HEK293 (cell line): ENCODE measurements at regions not wholly inside any gene's neighbourhood (a gene's known extent, or its start where the extent isn't known, plus 50 kb on each side); places are given as distances from the start of the nearest gene placed in this dataset.

Source experiments
- PATZ1 ChIP-seq: fragments of 450-650 bp; formaldehyde crosslinking; IDR thresholded peaks from 2 replicates; pipeline ENCODE4 v1.5.1; 2016; ENCODE audit warnings: missing biosample characterization, missing genetic modification characterization
- ZNF132 ChIP-seq: fragments of 450-650 bp; formaldehyde crosslinking; IDR thresholded peaks from 2 replicates; pipeline ENCODE4 v1.5.1; 2017; ENCODE audit warnings: missing biosample characterization, missing genetic modification characterization, borderline replicate concordance
- ZNF133 ChIP-seq: fragments of 450-650 bp; formaldehyde crosslinking; IDR thresholded peaks from 2 replicates; pipeline ENCODE4 v1.5.1; 2016; ENCODE audit warnings: missing biosample characterization, missing genetic modification characterization
- ZNF335 ChIP-seq: fragments of 450-650 bp; formaldehyde crosslinking; conservative IDR thresholded peaks from 2 replicates; pipeline ENCODE4 v1.5.1; 2016; ENCODE audit warnings: missing biosample characterization, missing genetic modification characterization
- TF ChIP-seq, protein P1 (sequence below): fragments of 450-650 bp; formaldehyde crosslinking; IDR thresholded peaks from 2 replicates; pipeline ENCODE4 v1.5.1; 2016; ENCODE audit warnings: missing biosample characterization, missing genetic modification characterization

GRCh38 chr7:131633342-131633843, 77.0 kb upstream of the PODXL start:
- TF ChIP-seq, protein P1, sequence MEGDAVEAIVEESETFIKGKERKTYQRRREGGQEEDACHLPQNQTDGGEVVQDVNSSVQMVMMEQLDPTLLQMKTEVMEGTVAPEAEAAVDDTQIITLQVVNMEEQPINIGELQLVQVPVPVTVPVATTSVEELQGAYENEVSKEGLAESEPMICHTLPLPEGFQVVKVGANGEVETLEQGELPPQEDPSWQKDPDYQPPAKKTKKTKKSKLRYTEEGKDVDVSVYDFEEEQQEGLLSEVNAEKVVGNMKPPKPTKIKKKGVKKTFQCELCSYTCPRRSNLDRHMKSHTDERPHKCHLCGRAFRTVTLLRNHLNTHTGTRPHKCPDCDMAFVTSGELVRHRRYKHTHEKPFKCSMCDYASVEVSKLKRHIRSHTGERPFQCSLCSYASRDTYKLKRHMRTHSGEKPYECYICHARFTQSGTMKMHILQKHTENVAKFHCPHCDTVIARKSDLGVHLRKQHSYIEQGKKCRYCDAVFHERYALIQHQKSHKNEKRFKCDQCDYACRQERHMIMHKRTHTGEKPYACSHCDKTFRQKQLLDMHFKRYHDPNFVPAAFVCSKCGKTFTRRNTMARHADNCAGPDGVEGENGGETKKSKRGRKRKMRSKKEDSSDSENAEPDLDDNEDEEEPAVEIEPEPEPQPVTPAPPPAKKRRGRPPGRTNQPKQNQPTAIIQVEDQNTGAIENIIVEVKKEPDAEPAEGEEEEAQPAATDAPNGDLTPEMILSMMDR (tag by site-specific recombination) = no peak
- TF ChIP-seq ZNF132 (no peak), ZNF133 (no peak), PATZ1 (tag by site-specific recombination) (no peak), ZNF335 (no peak)
